Retinal pigment epithelial cell (primary cell): ENCODE measurements at regions not wholly inside any gene's neighbourhood (a gene's known extent, or its start where the extent isn't known, plus 50 kb on each side); places are given as distances from the start of the nearest gene placed in this dataset.

Experiments
- DNase-seq: peaks from one replicate; pipeline ENCODE4 v3.0.0-alpha.2; 2010; ENCODE audit warnings: low read depth
- H3K4me3 ChIP-seq: 2 replicates; pipeline ENCODE4 v1.5.1; 2011; ENCODE audit warnings: mild to moderate bottlenecking, low read length, control low read depth, moderate library complexity
- CTCF ChIP-seq: conservative IDR thresholded peaks from 2 replicates; pipeline ENCODE4 v1.5.1; 2011; ENCODE audit warnings: low read depth, low read length, control low read depth, inconsistent platforms

- no peak for TF ChIP-seq CTCF
- no peak for DNase-seq
- no peak overlapping the region for H3K4me3 ChIP-seq
Observed at GRCh38 chr11:44444770-44445321, 120.6 kb upstream of the CD82 start.

GRCh38 chr11:44445500-44446365 is 119.7 kb upstream of the CD82 start:
- DNase-seq, result no peak
- no peak overlapping the region for H3K4me3 ChIP-seq
- no peak for TF ChIP-seq CTCF

GRCh38 chr11:44446366-44446762 is 119.1 kb upstream of the CD82 start:
- H3K4me3 ChIP-seq, result no peak overlapping the region
- TF ChIP-seq CTCF, result no peak
- DNase-seq, result no peak

GRCh38 chr11:44446996-44447771 is 118.3 kb upstream of the CD82 start:
- TF ChIP-seq CTCF, result no peak

GRCh38 chr11:44450295-44450932 is 115.0 kb upstream of the CD82 start:
- H3K4me3 ChIP-seq, result no peak overlapping the region
- no peak for DNase-seq
- TF ChIP-seq CTCF, result no peak

More at GRCh38 chr11:44446996-44447771, 118.3 kb upstream of the CD82 start:
- H3K4me3 ChIP-seq, result no peak overlapping the region
- DNase-seq, result no peak

- DNase-seq, result no peak
- no peak overlapping the region for H3K4me3 ChIP-seq
- no peak for TF ChIP-seq CTCF
Observed at GRCh38 chr11:44451706-44452105, 113.8 kb upstream of the CD82 start.
